ENCODE measurements at regions not wholly inside any gene's neighbourhood (a gene's known extent, or its start where the extent isn't known, plus 50 kb on each side); places are given as distances from the start of the nearest gene placed in this dataset.

- TF ChIP-seq, protein P1, sequence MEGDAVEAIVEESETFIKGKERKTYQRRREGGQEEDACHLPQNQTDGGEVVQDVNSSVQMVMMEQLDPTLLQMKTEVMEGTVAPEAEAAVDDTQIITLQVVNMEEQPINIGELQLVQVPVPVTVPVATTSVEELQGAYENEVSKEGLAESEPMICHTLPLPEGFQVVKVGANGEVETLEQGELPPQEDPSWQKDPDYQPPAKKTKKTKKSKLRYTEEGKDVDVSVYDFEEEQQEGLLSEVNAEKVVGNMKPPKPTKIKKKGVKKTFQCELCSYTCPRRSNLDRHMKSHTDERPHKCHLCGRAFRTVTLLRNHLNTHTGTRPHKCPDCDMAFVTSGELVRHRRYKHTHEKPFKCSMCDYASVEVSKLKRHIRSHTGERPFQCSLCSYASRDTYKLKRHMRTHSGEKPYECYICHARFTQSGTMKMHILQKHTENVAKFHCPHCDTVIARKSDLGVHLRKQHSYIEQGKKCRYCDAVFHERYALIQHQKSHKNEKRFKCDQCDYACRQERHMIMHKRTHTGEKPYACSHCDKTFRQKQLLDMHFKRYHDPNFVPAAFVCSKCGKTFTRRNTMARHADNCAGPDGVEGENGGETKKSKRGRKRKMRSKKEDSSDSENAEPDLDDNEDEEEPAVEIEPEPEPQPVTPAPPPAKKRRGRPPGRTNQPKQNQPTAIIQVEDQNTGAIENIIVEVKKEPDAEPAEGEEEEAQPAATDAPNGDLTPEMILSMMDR (conservative IDR thresholded peaks at IDR 0.05; ENCODE audit: low read depth, low read length), result no peak
- TF ChIP-seq EZH2 (IDR thresholded peaks at IDR 0.05; ENCODE audit: low read length, unreplicated experiment) (no peak), EZH2phosphoT487 (IDR thresholded peaks at IDR 0.05; ENCODE audit: borderline replicate concordance, low read length) (no peak)
These were observed 51.9 kb upstream of the UBE2Q2 start for GRCh38 chr15:75791337-75791713.
